GM12865 (cell line): ENCODE measurements at regions not wholly inside any gene's neighbourhood (a gene's known extent, or its start where the extent isn't known, plus 50 kb on each side); places are given as distances from the start of the nearest gene placed in this dataset.

Source experiments
- DNase-seq: peaks from one replicate; pipeline ENCODE4 v3.0.0; 2010; ENCODE audit warnings: low read depth
- H3K4me3 ChIP-seq: 2 replicates; pipeline ENCODE4 v1.5.1; 2011; ENCODE audit warnings: mild to moderate bottlenecking, low read depth, low read length, control low read depth
- CTCF ChIP-seq: IDR thresholded peaks from 2 replicates; pipeline ENCODE4 v1.5.1; 2011; ENCODE audit warnings: low read length, control low read depth, low read depth, inconsistent platforms; ENCODE audit not compliant: insufficient read depth; ENCODE audit errors: missing control alignments

- H3K4me3 ChIP-seq: no peak overlapping the region
- no peak for DNase-seq
- TF ChIP-seq CTCF: no peak
These were observed 73.8 kb upstream of the HAAO start for GRCh38 chr2:42865884-42866881.

- no peak for TF ChIP-seq CTCF
- no peak overlapping the region for H3K4me3 ChIP-seq
- no peak for DNase-seq
These were observed 72.4 kb upstream of the HAAO start for GRCh38 chr2:42864641-42865280.

GRCh38 chr2:42864222-42864621 is 71.8 kb upstream of the HAAO start:
- TF ChIP-seq CTCF: no peak
- no peak for DNase-seq
- H3K4me3 ChIP-seq: no peak overlapping the region

- no peak for TF ChIP-seq CTCF
- DNase-seq: no peak
- no peak overlapping the region for H3K4me3 ChIP-seq
These were observed 71.4 kb upstream of the HAAO start for GRCh38 chr2:42863751-42864150.

- no peak for DNase-seq
- no peak for TF ChIP-seq CTCF
- H3K4me3 ChIP-seq: no peak overlapping the region
These were observed 70.9 kb upstream of the HAAO start for GRCh38 chr2:42863320-42863719.

- no peak for DNase-seq
These were observed 70.3 kb upstream of the HAAO start for GRCh38 chr2:42862669-42863185.

More at GRCh38 chr2:42862669-42863185, 70.3 kb upstream of the HAAO start:
- no peak overlapping the region for H3K4me3 ChIP-seq
- no peak for TF ChIP-seq CTCF
